NCI-H1417 treated with DMSO at 0.1 percent for 48 hours (cell line): ENCODE measurements at regions not wholly inside any gene's neighbourhood (a gene's known extent, or its start where the extent isn't known, plus 50 kb on each side); places are given as distances from the start of the nearest gene placed in this dataset.
"Not testable (repeated sequence)": the region's sequence is repeated elsewhere in the genome, so short reads cannot be mapped to it uniquely, and the experiment has no call there.

Experiments
- DNase-seq: peaks from one replicate; lab custom pipeline; 2025; lab: John Stamatoyannopoulos, UW

- no peak for DNase-seq
Measured at GRCh38 chr4:110361921-110362320, 114.0 kb upstream of the ENPEP start.

- no peak for DNase-seq
Measured at GRCh38 chr4:110359076-110359475, 116.9 kb upstream of the ENPEP start.

GRCh38 chr4:110357521-110357920, 118.4 kb upstream of the ENPEP start:
- DNase-seq: no peak

GRCh38 chr4:110354460-110354859, 121.5 kb upstream of the ENPEP start:
- no peak for DNase-seq

GRCh38 chr4:110352670-110353442, 123.1 kb upstream of the ENPEP start:
- no peak for DNase-seq

- no peak for DNase-seq
Measured at GRCh38 chr4:110348711-110349383, 127.1 kb upstream of the ENPEP start.

- no peak for DNase-seq
Measured at GRCh38 chr4:110347805-110348204, 128.2 kb upstream of the ENPEP start.

- DNase-seq: peak; percentile 6
Measured at GRCh38 chr4:110344165-110344564, 131.8 kb upstream of the ENPEP start.

GRCh38 chr4:110343534-110343933, 132.4 kb upstream of the ENPEP start:
- DNase-seq: no peak

- not testable (repeated sequence) for DNase-seq
Measured at GRCh38 chr4:110341118-110341517, 134.8 kb upstream of the ENPEP start.

GRCh38 chr4:110335399-110335798, 137.0 kb upstream of the ELOVL6 start:
- DNase-seq: no peak

GRCh38 chr4:110332483-110332882, 134.1 kb upstream of the ELOVL6 start:
- DNase-seq: no peak

- not testable (repeated sequence) for DNase-seq
Measured at GRCh38 chr4:110326426-110326825, 128.0 kb upstream of the ELOVL6 start.

GRCh38 chr4:110310795-110311194, 112.4 kb upstream of the ELOVL6 start:
- DNase-seq: no peak

- DNase-seq: no peak
Measured at GRCh38 chr4:110309675-110310074, 111.3 kb upstream of the ELOVL6 start.

GRCh38 chr4:110306303-110306702, 107.9 kb upstream of the ELOVL6 start:
- peak; percentile 4 for DNase-seq

- no peak for DNase-seq
Measured at GRCh38 chr4:110305455-110305854, 107.0 kb upstream of the ELOVL6 start.

- no peak for DNase-seq
Measured at GRCh38 chr4:110296892-110297291, 98.5 kb upstream of the ELOVL6 start.

GRCh38 chr4:110294165-110294564, 95.8 kb upstream of the ELOVL6 start:
- DNase-seq: no peak

- DNase-seq: no peak
Measured at GRCh38 chr4:110292994-110293744, 94.8 kb upstream of the ELOVL6 start.

GRCh38 chr4:110290511-110290910, 92.1 kb upstream of the ELOVL6 start:
- no peak for DNase-seq

- DNase-seq: no peak
Measured at GRCh38 chr4:110289601-110290100, 91.2 kb upstream of the ELOVL6 start.

- no peak for DNase-seq
Measured at GRCh38 chr4:110287130-110287529, 88.7 kb upstream of the ELOVL6 start.
